SKM-1 (cell line): ENCODE measurements at regions not wholly inside any gene's neighbourhood (a gene's known extent, or its start where the extent isn't known, plus 50 kb on each side); places are given as distances from the start of the nearest gene placed in this dataset.
"Not testable (repeated sequence)": the region's sequence is repeated elsewhere in the genome, so short reads cannot be mapped to it uniquely, and the experiment has no call there.

Source experiments
- DNase-seq: peaks from one replicate; lab custom pipeline; 2025; ENCODE audit not compliant: unreplicated experiment; lab: John Stamatoyannopoulos, UW

DNA sequence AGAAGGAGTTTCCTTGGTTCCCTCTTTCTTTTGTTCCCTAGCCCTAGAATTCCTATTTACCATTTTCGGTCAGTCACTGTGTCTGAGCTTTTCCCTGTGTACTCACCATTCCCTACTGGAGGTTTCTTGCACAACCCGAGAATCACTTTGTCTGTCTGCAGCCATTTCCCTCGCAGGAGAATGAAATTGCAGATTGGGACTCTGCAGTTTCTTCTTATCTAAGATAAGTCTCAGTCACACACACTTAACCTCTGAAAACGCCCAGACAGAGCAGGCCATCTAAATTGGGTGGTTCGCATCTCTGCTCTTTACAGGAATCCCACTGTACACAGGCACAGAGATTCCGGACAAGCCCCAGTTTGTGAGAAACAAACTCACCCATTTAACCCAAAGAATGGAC lies 58.6 kb upstream of the CNTNAP2 start:
- DNase-seq = no peak

DNA sequence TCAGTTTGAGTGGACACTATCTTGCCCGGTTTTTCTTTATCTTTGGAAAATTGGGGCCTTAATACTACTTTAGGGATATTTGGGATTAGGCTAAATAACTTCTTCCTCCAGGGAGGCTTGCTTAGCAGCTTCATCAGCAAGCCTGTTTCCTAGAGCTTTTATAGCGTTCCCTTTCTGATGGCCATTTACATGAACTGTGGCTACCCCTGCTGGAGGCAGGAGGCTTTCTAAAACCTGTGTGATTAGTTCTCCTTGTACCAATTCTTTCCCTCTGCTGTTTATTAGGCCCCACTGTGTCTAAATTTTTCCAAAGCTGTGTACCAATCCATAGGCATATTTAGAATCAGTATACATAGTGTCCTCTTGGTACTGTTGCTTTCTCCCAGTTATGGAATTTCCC lies 61.7 kb upstream of the CNTNAP2 start:
- DNase-seq = no peak

DNA sequence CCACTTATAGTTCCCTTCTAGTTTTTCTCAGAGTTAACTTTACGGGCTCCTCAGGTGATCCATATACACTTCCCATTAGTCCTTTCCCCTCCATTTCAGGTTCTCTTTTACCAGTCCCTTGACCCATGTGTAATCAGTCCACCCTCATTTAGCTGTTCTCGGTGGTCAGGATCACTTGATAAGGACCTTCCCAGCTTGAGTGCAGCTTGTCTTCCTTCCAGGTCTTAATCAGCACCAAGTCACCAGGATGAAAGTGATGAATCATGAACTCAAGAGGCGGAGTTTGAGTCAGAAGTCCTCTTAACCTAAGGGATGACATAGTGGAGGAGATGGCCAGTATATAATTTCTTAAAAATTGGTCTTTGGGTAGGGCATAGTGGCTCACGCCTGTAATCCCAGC lies 63.1 kb upstream of the CNTNAP2 start:
- no peak for DNase-seq

DNA sequence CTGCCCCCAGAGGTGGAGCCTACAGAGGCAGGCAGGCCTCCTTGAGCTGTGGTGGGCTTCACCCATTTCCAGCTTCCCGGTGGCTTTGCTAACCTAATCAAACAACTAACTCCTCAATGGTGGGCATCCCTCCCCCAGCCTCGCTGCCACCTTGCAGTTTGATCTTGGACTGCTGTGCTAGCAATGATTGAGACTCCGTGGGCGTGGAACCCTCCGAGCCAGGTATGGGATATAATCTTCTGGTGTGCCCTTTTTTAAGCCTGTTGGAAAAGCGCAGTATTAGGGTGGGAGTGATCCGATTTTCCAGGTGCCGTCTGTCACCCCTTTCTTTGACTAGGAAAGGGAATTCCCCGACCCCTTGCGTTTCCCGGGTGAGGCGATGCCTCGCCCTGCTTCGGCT lies 73.3 kb upstream of the CNTNAP2 start:
- DNase-seq = not testable (repeated sequence)

DNA sequence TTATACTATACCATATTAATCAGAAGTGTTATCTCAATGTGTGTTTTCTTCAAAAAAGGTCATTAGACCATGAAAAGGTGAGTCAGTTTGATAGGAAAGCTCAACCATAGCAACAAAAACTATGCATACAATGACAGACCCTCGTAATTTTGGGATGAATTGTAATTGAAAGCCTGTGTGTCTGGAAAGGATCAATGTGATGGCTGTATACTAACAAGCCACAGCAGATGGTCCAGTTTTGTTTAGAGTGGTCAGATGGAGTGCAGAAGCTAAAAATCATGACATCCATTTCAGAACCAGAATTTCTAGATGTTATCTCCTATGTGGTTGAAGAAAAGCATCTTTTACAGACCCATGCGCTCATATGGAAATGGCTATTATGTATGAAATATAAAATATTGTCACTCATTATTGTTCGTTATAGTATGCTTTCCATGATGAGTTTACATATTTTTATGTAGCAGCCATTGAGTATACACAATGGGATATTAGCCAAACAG lies 88.3 kb upstream of the CNTNAP2 start:
- no peak for DNase-seq

DNA sequence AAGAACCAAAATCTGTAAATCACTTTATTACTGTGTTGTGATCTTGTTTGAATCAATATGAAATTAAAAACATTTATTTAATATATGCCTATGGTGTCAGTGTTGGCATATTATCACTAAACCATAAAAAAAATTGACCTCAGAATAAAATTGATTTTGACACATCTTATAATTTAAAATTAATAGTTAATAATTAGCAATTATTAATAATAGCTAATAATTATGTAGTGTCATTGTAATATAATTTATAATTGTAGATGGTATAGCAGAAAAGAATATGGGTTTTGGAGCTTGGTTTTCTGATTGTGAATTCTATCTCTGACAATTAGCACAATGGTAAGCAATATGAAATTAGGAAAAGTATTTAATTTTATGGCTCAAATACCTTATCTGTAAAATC lies 89.4 kb upstream of the CNTNAP2 start:
- no peak for DNase-seq

DNA sequence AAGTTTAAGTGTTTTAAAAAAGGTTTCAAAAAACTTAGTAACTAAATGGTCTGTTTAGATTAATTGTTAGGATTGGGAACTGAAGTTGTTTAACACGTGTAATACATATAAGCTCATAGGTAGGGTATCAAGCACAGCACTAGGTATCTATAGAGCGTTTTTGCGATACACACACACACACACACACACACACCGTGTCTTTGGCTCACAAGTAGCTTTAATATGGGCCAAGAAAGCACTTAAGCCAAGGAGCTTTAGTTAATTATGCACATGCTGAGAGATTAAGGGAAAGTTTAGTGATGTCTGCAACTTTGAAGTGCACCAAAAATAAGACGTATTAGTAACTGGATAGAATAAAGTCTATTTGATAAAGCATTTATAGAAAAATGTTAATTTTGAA lies 93.8 kb upstream of the CNTNAP2 start:
- DNase-seq = no peak

DNA sequence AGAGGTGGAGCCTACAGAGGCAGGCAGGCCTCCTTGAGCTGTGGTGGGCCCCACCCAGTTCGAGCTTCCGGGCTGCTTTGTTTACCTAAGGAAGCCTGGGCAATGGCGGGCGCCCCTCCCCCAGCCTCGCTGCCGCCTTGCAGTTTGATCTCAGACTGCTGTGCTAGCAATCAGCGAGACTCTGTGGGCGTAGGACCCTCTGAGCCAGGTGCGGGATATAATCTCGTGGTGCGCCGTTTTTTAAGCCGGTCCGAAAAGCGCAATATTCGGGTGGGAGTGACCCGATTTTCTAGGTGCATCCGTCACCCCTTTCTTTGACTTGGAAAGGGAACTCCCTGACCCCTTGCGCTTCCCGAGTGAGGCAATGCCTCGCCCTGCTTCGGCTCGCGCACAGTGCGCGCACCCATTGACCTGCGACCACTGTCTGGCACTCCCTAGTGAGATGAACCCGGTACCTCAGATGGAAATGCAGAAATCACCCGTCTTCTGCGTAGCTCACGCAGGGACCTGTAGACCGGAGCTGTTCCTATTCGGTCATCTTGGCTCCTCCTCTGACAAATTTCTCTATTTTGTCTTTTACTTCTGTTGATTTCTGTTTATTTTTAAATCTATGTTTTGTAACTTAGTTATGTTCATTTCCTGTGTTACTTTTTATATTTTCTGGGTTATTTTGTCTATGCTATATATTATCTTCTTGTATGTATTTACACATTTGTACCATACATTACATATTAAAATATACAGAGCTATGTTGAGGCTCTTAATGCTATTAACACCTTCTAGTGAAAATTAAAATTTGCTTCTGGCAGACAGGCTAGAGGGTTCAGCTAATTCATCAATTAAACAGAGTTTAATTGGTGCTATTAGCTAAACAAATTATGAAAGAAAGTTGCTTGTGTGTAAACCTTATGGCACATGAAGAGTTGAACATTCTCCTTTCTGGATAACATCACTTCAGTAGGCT lies 97.3 kb upstream of the CNTNAP2 start:
- DNase-seq = not testable (repeated sequence)

DNA sequence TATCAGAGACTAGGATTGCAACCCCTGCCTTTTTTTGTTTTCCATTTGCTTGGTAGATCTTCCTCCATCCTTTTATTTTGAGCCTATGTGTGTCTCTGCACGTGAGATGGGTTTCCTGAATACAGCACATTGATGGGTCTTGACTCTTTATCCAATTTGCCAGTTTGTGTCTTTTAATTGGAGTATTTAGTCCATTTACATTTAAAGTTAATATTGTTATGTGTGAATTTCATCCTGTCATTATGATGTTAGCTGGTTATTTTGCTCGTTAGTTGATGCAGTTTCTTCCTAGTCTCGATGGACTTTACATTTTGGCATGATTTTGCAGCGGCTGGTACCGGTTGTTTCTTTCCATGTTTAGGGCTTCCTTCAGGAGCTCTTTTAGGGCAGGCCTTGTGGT lies 99.2 kb upstream of the CNTNAP2 start:
- DNase-seq = not testable (repeated sequence)

DNA sequence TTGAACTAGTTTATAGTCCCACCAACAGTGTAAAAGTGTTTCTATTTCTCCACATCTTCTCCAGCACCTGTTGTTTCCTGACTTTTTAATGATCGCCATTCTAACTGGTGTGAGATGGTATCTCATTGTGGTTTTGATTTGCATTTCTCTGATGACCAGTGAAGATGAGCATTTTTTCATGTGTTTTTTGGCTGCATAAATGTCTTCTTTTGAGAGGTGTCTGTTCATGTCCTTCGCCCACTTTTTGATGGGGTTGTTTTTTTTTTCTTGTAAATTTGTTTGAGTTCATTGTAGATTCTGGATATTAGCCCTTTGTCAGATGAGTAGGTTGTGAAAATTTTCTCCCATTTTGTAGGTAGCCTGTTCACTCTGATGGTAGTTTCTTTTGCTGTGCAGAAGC lies 102.4 kb upstream of the CNTNAP2 start:
- not testable (repeated sequence) for DNase-seq

DNA sequence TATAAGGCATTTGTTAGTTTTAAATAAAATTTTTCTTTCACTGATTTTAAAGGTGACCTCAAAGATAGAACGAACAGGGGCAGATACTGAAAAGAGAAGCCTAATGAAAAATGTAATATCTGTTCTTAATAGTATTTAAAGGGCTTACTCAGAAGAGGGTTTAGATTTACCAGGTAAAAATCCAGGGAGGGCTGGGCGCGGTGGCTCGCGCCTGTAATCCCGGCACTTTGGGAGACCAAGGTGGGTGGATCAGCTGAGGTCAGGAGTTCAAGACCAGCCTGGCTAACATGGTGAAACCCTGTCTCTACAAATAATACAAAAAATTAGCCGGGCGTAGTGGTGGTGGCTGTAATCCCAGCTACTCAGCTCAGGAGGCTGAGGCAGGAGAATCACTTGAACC lies 108.3 kb upstream of the CNTNAP2 start:
- no peak for DNase-seq

DNA sequence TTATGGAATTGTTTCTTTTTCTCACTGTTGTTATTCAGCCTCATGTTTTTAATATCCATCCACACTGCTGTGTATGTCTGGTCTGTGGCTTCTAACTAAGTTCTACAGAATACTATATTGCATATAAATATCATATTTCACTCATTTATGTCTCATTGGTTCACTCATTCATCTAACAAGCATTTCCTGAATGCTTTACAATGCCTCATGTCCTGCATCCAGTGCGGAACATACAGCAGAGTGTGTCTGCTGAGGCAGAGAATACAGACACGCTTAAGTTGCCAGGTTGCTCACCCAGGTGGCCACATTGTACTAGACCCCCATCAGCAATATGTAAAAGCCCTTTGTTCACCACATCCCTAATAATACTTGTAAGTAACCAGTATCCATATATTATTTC lies 111.8 kb upstream of the CNTNAP2 start:
- no peak for DNase-seq

DNA sequence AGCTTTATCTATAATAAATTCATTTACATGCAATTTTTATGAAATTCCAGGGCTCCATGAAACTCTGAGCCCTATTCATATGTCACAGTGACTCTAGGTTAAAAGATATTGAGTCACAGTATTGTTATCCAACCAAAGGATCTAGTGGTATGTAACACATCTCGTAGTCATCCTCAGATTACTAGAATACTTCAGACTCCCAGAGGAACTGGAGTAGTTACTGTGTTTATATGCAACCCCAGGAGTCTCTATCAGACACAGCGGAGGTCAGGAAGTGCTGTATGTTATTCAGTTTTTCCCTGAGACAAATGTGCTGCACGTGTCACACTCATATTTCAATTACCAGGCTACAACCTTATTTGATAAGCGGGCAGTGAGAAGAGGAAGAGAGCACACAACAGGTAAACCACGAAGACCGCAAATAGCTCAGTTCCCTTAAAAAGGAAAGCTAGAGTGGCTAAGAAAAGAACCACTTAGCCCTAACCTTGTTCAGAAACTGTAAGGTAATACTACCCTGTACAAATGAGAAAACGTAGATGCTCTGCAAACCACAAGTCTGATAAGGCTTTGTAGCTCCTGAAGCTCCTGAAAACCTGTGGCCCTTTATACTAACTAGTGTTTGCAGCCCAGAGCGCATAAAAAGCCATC lies 114.0 kb upstream of the CNTNAP2 start:
- no peak for DNase-seq

DNA sequence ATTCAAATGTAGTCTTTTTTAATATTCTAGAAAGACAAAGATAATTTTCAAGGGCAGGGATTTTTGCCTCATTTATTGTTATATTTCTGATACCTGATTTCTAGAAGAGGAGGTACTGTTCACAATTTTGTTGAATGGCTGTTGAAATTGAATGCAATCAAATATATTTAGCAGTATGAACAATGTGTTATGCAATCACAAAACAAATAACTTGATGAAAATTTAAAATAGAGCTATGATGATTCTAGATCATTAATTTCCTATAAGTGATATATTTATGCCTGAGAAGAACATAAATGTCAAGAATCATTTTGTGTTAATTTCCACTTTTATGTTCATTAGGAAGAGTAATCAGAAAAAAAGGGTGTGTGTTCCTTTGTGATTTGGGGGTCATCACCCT lies 114.6 kb upstream of the CNTNAP2 start:
- no peak for DNase-seq

DNA sequence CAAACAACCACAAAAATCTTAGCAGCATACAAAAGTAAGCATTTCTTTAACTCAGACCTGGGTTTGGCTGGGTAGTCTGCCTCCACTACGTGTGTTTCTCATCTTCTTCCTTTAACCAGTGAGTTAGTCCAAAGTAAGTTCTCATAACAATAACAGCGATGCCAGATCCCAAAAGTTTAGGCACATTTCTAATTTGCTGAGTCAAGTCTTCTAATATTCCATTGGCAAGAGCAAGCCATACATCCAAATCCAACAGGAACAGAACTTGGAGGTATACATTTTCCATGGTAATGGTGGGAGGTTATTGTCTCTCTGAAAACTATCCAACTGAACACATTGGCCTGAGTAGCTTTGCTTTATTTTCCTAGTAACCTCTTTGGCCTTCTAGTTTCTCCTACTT lies 115.7 kb upstream of the CNTNAP2 start:
- DNase-seq = no peak

DNA sequence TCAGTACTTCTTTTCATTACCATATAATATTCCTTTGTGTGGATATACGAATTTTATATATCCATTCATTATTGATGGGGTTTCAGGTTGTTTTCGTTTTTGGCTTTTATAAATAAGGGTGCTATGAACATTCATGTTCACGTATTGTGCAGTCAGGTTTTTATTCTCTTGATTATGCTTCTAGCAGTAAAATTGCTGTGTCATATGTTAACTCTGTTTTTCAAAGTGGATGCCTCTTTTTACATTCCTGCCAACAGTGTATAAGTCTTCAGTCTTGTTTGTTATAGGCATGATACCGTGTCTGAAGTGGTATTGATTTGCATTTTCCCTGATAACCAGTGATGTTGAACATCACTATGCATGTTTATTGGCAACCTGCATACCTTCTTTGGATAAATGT lies 127.1 kb upstream of the CNTNAP2 start:
- DNase-seq = no peak

DNA sequence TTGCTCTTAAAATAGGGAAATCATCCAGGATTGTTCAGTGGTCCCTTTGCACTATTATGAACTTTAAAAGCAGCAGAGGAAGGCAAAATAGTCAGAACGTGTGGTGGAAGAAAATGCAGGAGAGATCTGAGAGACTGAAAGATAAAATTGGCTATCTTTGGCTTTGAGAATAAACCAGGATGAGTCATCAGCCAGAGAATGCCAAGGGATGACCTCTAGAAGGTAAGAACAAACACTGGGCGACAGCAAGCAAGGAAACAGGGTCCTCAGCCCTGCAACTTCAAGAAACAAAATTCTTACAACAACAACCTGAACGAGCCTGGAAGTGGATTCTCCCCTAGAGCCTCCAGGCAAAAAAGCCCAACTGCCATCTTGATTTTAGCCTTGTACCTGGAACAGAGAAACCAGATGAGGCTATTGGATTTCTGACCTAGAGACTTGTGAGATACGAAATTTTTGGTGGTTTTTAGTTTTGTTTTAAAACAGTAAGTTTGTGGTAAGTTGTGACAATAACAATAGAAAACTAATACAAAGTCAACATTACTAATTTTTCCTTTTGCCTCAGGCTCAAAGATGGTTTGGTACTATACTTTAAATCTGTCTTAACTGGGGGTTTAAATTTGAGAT lies 130.2 kb upstream of the CNTNAP2 start:
- no peak for DNase-seq

DNA sequence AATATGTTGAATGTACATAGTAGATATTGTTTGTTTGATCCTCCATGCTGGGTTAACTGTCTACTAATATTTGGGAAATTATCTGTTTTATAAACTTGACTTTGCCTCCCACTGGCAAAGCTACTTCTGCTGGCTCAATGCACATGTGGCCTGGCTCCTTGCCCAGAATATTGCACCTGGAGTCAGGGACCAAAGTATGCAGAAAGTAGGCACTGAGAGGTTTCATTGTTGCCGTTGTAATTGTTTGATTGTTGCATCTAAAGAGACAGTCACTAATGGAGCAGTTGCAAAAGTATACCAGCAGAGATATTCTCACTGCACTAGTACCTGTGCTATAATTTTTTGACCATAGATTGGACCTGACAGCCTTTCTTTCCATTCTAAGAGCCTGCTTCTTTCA lies 137.8 kb upstream of the CNTNAP2 start:
- no peak for DNase-seq

DNA sequence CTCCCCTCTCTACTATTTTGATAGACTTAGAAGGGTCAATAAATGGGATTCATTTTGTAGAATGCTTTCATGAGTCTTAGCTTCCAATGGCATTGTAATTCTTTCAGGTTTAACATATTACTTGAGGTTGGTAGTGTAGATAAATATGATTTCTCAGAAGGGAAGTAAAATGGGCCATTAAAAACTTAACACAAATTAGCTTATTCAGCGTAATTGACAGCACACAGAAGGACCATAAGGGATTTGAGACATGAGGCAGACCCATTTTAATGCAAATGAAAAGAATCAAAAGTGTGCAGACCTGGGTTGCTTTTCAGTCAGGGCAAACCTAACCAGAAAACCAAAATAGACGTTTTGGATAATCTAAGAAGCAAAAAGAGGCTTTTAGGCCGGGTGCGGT lies 156.6 kb upstream of the CNTNAP2 start:
- DNase-seq = no peak

DNA sequence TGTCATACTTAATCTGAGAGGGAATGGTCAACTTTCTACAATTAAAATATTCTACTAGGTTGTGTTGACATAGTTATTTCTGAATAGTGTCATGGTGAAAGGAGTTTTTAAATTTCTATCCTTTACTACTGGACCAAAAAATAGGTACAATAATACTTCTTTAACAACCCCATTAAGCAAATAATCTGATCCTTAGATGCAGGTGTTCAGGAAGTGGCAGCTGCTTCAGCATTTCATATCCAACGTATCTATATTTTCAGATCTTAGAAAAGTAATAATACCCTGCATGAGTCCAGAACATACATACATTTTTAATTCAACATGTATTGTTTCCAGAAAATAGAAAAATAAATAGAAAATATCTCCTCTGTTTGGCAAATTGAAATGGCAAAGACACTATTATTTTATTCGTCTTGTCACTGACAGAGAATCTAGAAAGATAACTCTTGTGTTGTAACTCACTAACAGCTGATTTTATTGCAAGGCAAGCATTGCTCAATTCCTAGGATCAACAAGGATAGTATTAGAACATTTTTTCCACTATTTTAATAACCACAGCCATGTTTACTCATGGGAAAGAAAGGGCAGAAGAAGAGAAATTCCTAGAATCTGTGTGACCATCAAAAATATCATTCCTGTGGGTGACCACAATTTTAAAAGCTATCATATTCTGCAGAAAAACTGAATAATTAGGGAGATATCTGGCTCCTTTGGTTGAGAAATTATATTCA lies 159.3 kb upstream of the CNTNAP2 start:
- DNase-seq = no peak

DNA sequence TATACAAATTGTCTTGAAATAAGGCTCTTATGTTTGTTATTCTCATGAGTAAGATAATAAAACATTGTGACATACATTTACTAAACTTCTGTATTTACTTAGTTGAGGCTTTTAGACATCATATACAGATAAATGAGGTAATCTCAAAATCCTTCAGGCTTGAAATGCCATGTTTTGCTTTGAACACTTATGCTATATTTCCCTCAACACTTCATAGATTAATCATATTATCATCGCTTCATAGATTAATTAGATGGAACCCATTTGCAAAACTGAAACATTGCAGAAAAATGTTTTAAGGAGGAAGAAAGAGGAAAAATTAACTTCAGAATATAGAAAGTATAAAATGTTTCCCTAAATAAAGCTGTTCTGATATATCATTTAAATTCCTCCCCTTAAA lies 165.0 kb upstream of the CNTNAP2 start:
- no peak for DNase-seq
